Activated naive CD8-positive, alpha-beta T cell treated with anti-CD3 and anti-CD28 coated beads for 36 hours (primary cell): ENCODE measurements at regions not wholly inside any gene's neighbourhood (a gene's known extent, or its start where the extent isn't known, plus 50 kb on each side); places are given as distances from the start of the nearest gene placed in this dataset.

Experiments
- DNase-seq: peaks from one replicate; pipeline ENCODE4 v3.0.0; 2021
- H3K27ac Mint-ChIP-seq: one replicate; pipeline ENCODE4 v1.8.0; 2022; ENCODE audit warnings: mild to moderate bottlenecking, moderate library complexity, mixed read lengths
- H3K27me3 Mint-ChIP-seq: one replicate; pipeline ENCODE4 v1.8.0; 2022; ENCODE audit warnings: mild to moderate bottlenecking, mixed read lengths
- H3K36me3 Mint-ChIP-seq: one replicate; pipeline ENCODE4 v1.8.0; 2021; ENCODE audit warnings: mild to moderate bottlenecking, mixed read lengths
- H3K4me1 Mint-ChIP-seq: one replicate; pipeline ENCODE4 v1.8.0; 2021; ENCODE audit warnings: mixed read lengths
- H3K4me3 Mint-ChIP-seq: one replicate; pipeline ENCODE4 v1.8.0; 2022; ENCODE audit warnings: mild to moderate bottlenecking, moderate library complexity, mixed read lengths
- H3K9me3 Mint-ChIP-seq: one replicate; pipeline ENCODE4 v1.8.0; 2022; ENCODE audit warnings: mixed read lengths

GRCh38 chr7:153398789-153399553 lies 639.4 kb downstream of the ACTR3B start:
- H3K9me3 Mint-ChIP-seq, result peaks cover 2% of the 10 kb centered on the region
- no peak for DNase-seq
- no peak overlapping the region for H3K4me3 Mint-ChIP-seq
- no peaks in the 10 kb centered on the region for H3K27me3 Mint-ChIP-seq
- H3K27ac Mint-ChIP-seq, result no peak overlapping the region
- H3K36me3 Mint-ChIP-seq, result no peaks in the 10 kb centered on the region
- no peaks in the 10 kb centered on the region for H3K4me1 Mint-ChIP-seq

- no peak for DNase-seq
- Mint-ChIP-seq H3K27ac (no peak overlapping the region), H3K27me3 (no peaks in the 10 kb centered on the region), H3K36me3 (no peaks in the 10 kb centered on the region), H3K4me3 (no peak overlapping the region), H3K4me1 (no peaks in the 10 kb centered on the region), H3K9me3 (no peaks in the 10 kb centered on the region)
These were observed 640.0 kb downstream of the ACTR3B start for GRCh38 chr7:153399554-153399940.

GRCh38 chr7:153400735-153401593 lies 641.4 kb downstream of the ACTR3B start:
- H3K4me1 Mint-ChIP-seq, result no peaks in the 10 kb centered on the region
- no peaks in the 10 kb centered on the region for H3K36me3 Mint-ChIP-seq
- no peaks in the 10 kb centered on the region for H3K9me3 Mint-ChIP-seq
- H3K27me3 Mint-ChIP-seq, result no peaks in the 10 kb centered on the region
- DNase-seq, result no peak
- H3K27ac Mint-ChIP-seq, result no peak overlapping the region
- H3K4me3 Mint-ChIP-seq, result no peak overlapping the region

- Mint-ChIP-seq H3K27ac (no peak overlapping the region), H3K4me1 (no peaks in the 10 kb centered on the region), H3K4me3 (no peak overlapping the region), H3K9me3 (no peaks in the 10 kb centered on the region), H3K27me3 (no peaks in the 10 kb centered on the region), H3K36me3 (no peaks in the 10 kb centered on the region)
- no peak for DNase-seq
These were observed 642.5 kb downstream of the ACTR3B start for GRCh38 chr7:153401795-153402720.

GRCh38 chr7:153402721-153403541 lies 643.4 kb downstream of the ACTR3B start:
- no peak for DNase-seq
- Mint-ChIP-seq H3K27me3 (no peaks in the 10 kb centered on the region), H3K4me1 (no peaks in the 10 kb centered on the region), H3K27ac (no peak overlapping the region), H3K4me3 (no peak overlapping the region), H3K36me3 (no peaks in the 10 kb centered on the region), H3K9me3 (no peaks in the 10 kb centered on the region)

GRCh38 chr7:153404124-153404523 lies 644.6 kb downstream of the ACTR3B start:
- H3K27me3 Mint-ChIP-seq, result no peaks in the 10 kb centered on the region
- H3K27ac Mint-ChIP-seq, result no peak overlapping the region
- no peaks in the 10 kb centered on the region for H3K36me3 Mint-ChIP-seq
- no peak overlapping the region for H3K4me3 Mint-ChIP-seq
- no peaks in the 10 kb centered on the region for H3K4me1 Mint-ChIP-seq
- no peak for DNase-seq
- H3K9me3 Mint-ChIP-seq, result no peaks in the 10 kb centered on the region

- no peaks in the 10 kb centered on the region for H3K4me1 Mint-ChIP-seq
- no peaks in the 10 kb centered on the region for H3K36me3 Mint-ChIP-seq
- H3K4me3 Mint-ChIP-seq, result no peak overlapping the region
- DNase-seq, result no peak
- H3K9me3 Mint-ChIP-seq, result no peaks in the 10 kb centered on the region
- H3K27ac Mint-ChIP-seq, result no peak overlapping the region
- no peaks in the 10 kb centered on the region for H3K27me3 Mint-ChIP-seq
These were observed 645.3 kb downstream of the ACTR3B start for GRCh38 chr7:153404781-153405279.

GRCh38 chr7:153405704-153406485 lies 646.3 kb upstream of the DPP6 start:
- Mint-ChIP-seq H3K9me3 (no peaks in the 10 kb centered on the region), H3K4me3 (no peak overlapping the region), H3K27ac (no peak overlapping the region), H3K4me1 (no peaks in the 10 kb centered on the region), H3K27me3 (no peaks in the 10 kb centered on the region), H3K36me3 (no peaks in the 10 kb centered on the region)
- no peak for DNase-seq

DNA sequence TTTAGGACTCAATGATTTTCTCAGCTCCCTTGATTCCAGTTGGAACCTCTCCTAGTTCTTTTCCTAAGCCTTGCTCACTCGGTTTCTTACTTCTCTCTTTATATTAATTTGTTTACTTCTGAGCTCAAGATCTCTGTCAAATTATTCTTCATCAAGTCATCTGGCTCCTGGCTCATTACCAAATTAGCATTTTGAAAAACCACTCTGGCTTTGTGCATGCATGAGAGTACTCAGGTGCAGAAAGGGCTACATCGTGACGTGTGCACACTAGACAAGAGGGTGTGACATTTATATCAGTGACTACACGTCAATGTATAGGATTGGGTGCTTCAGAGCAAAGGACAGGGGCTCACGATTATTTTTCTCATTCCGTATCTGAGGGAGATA lies 645.7 kb upstream of the DPP6 start:
- H3K4me3 Mint-ChIP-seq, result no peak overlapping the region
- no peak for DNase-seq
- no peaks in the 10 kb centered on the region for H3K4me1 Mint-ChIP-seq
- H3K9me3 Mint-ChIP-seq, result no peaks in the 10 kb centered on the region
- H3K27me3 Mint-ChIP-seq, result no peaks in the 10 kb centered on the region
- H3K27ac Mint-ChIP-seq, result no peak overlapping the region
- no peaks in the 10 kb centered on the region for H3K36me3 Mint-ChIP-seq

GRCh38 chr7:153407291-153408046 lies 644.7 kb upstream of the DPP6 start:
- DNase-seq, result no peak
- Mint-ChIP-seq H3K27me3 (no peaks in the 10 kb centered on the region), H3K36me3 (no peaks in the 10 kb centered on the region), H3K27ac (no peak overlapping the region), H3K4me1 (no peaks in the 10 kb centered on the region), H3K9me3 (peaks cover under 1% of the 10 kb centered on the region), H3K4me3 (no peak overlapping the region)

- Mint-ChIP-seq H3K4me1 (no peaks in the 10 kb centered on the region), H3K27me3 (no peaks in the 10 kb centered on the region), H3K4me3 (no peak overlapping the region), H3K27ac (no peak overlapping the region), H3K36me3 (no peaks in the 10 kb centered on the region), H3K9me3 (peaks cover 7% of the 10 kb centered on the region)
- no peak for DNase-seq
These were observed 643.5 kb upstream of the DPP6 start for GRCh38 chr7:153408360-153409335.
